CD4-positive, alpha-beta T cell treated with Interleukin-4 for 4 hours (primary cell): ENCODE measurements at regions not wholly inside any gene's neighbourhood (a gene's known extent, or its start where the extent isn't known, plus 50 kb on each side); places are given as distances from the start of the nearest gene placed in this dataset.
"Not testable (repeated sequence)": the region's sequence is repeated elsewhere in the genome, so short reads cannot be mapped to it uniquely, and the experiment has no call there.

Experiments used
- DNase-seq: peaks from one replicate; pipeline ENCODE4 v3.0.0-alpha.2; 2020

DNA sequence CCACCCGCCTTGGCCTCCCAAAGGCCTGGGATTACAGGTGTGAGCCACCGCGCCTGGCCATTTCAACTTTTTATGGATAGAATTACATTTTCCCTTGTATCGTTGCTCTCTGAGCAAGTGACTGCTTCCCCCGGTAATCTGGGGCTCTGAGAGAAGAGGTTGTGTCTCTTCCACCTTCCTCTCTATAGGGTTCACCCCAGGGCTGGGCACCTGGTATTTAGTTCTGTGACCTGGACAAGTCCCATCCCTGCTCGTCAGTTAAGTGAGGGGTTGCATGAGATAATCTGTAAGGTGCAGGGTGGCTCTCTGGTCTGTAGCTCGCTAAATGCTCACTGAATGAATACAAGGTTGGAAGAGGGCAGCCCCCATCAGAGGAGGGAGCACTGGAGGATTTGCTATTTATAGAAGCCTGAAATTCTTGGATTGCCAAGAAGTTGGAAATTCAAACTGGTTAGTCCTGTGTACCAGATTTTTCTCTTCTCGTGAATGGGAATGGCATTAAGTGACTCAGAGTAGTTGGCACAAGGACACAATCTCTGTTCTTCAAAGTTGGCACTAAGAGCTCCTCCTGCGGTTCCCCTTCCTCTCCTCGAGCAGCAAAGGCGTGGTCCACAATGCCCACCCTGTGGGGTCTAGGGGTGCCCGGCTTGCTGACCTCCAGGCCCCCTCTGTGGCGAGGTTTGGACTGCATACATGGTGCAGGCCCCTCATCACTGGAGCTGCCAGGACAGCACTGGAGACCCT is 68.1 kb upstream of the DLG1 start:
- no peak for DNase-seq

GRCh38 chr3:197365586-197365985 is 67.2 kb upstream of the DLG1 start:
- no peak for DNase-seq

GRCh38 chr3:197364410-197365071 is 66.1 kb upstream of the DLG1 start:
- DNase-seq: no peak

DNA sequence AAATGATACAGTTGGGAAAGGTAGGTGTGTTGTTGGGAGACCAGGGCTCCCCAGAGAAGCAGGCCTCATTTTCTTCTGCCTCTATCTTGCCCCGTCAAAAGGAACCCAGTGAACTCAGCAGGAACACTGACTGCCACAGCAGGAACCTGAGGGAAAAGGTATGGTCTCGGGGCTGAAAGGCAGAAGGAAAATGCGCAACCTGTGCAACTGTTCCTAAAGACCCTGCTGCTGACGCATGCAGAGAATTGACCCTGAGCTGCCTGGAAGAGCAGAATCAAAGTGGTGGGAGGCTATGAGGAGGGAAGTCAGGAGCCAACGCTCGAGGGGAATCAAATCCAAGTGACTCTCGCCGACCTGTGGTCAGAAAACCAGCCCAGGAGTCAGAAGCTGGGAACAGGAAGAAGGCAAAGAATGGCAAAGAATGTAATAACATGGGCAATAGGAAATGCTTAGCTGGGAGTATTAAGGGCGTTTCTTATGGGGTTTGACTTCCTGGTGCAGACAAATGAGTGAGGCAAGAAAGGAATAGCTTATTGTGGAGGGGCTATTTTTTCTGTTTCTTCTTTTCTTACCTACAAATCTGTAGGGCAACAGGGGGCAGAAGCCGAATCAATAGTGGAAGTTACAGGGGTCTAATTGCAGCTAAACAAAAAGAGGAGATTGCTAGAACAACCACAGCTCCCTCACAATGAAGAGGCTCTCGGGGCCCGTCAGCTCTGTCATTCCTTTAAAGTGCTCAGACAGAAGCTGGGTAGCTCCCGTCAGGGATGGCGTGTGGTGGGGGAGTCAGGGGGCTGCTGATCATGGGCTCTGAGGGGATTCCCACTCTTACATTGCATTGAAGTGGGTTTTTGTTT is 65.4 kb upstream of the DLG1 start:
- no peak for DNase-seq

- DNase-seq: no peak
Observed at GRCh38 chr3:197362081-197362480, 63.7 kb upstream of the DLG1 start.

- not testable (repeated sequence) for DNase-seq
Observed at GRCh38 chr3:197360095-197360494, 61.7 kb upstream of the DLG1 start.

GRCh38 chr3:197359476-197359875 is 61.1 kb upstream of the DLG1 start:
- DNase-seq: not testable (repeated sequence)

GRCh38 chr3:197356741-197357140 is 58.3 kb upstream of the DLG1 start:
- DNase-seq: no peak

DNA sequence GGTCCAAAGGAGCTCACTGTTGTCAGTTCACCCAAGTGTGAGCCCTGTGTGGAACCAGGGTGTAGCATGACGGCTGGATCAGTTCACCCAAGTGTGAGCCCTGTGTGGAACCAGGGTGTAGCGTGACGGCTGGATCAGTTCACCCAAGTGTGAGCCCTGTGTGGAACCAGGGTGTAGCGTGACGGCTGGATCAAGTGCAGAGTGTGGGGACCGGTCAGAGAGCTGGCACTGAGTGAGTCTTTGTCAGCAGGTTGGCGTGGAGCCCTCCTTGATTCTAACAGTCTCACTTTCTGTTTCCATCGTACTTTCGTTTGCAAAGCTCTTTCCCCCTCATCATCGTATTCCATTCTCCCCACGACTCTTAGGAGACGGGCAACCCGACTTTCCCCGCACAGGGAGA is 57.9 kb upstream of the DLG1 start:
- DNase-seq: no peak

GRCh38 chr3:197355713-197356112 is 57.3 kb upstream of the DLG1 start:
- DNase-seq: no peak

- DNase-seq: no peak
Observed at GRCh38 chr3:197354568-197355001, 56.2 kb upstream of the DLG1 start.

- DNase-seq: no peak
Observed at GRCh38 chr3:197353867-197354567, 55.6 kb upstream of the DLG1 start.

DNA sequence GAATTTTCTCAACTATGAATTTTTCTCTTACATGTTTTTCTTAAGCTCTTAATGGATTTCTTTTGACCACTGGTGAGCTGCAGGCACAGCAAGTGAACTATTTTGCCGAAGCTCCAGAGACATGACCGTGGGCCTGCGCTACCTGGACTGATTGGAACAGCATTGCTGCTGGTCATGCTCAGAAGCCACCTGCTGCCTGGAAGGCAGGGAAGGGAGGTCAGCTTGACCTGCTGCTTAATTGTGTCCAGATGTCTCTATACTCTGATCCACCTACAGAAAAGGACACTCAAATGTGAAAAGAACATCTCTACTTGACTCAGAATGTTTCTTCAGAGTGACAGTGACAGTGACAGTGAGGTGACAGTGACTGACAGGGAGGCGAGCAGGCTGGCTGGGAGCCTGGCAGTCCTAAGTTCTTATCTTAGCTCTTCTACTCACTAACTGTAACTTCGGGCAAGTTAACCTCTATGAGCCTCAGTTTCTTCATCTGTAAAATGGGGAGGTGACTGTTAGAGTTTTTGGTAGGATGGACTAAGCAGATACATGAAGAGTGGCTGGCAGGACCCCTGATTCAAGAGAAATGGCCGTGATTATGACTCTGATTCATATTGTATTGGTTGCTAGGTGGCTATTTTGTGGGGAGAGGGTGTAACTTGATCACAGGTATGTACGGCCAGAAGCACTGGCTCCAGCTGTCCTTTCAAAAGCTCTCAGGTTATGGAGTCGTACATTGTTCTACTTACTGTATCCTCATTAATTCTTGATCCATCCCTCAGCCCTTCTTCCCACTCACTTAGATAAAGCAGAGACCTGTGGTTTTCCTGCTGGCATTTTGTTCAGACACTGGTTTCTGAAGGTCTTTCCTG is 54.8 kb upstream of the DLG1 start:
- DNase-seq: no peak

- no peak for DNase-seq
Observed at GRCh38 chr3:197352382-197352781, 54.0 kb upstream of the DLG1 start.

- DNase-seq: no peak
Observed at GRCh38 chr3:197350446-197350845, 52.0 kb upstream of the DLG1 start.

DNA sequence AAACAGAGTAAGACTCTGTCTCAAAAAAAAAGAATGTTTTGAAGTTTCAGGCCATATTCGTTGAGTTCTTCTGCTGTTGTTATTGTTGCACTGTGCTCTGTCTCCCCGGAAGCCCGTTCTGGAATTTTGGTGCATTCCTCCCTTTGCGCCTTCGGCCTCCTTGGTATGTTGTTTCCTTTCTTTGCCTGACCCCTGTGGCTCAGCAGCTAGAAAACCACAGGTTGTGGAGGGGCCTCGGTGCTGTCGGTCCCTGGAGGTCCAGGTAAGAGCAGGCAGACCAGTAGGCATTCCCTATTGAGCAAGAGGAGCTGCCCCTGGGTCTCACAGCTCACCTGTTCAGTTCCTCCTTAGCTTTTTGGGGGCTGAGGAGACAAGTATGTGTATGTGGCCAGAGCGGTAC is 51.0 kb upstream of the DLG1 start:
- no peak for DNase-seq
